MCF 10A (cell line): ENCODE measurements at regions not wholly inside any gene's neighbourhood (a gene's known extent, or its start where the extent isn't known, plus 50 kb on each side); places are given as distances from the start of the nearest gene placed in this dataset.

Source experiments
- BruUV-seq: library from RNA; stranded (reverse); fragments of 400-500 nt; replicated peaks from 2 replicates; lab custom pipeline; 2021; lab: Mats Ljungman, UMichigan
- CTCF ChIA-PET: fragments of 300-600 bp; sonication (Branson Sonifier 250); formaldehyde crosslinking; extraction: SDS; loops from one replicate; lab custom pipeline; 2021; ENCODE audit warnings: antibody characterized with exemption, inconsistent platforms; lab: Yijun Ruan, JAX
- POLR2A ChIA-PET: fragments of 300-600, 350-650 bp; sonication (Branson Sonifier 250); formaldehyde crosslinking; extraction: SDS; loops from one replicate; lab custom pipeline; 2020; ENCODE audit warnings: antibody characterized with exemption, inconsistent platforms; lab: Yijun Ruan, JAX
- DNase-seq: peaks from one replicate; pipeline ENCODE4 v3.0.0-alpha.2; 2018; ENCODE audit not compliant: unreplicated experiment
- H3K27ac Mint-ChIP-seq: one replicate; pipeline ENCODE4 v1.8.0; 2022; ENCODE audit warnings: mild to moderate bottlenecking, low read depth, mixed read lengths; ENCODE audit not compliant: unreplicated experiment
- H3K27me3 Mint-ChIP-seq: one replicate; pipeline ENCODE4 v1.8.0; 2022; ENCODE audit warnings: mixed read lengths; ENCODE audit not compliant: insufficient read depth, unreplicated experiment
- H3K36me3 Mint-ChIP-seq: one replicate; pipeline ENCODE4 v1.8.0; 2022; ENCODE audit warnings: mild to moderate bottlenecking, moderate library complexity, mixed read lengths; ENCODE audit not compliant: insufficient read depth, unreplicated experiment
- H3K4me1 Mint-ChIP-seq: one replicate; pipeline ENCODE4 v1.8.0; 2022; ENCODE audit warnings: mixed read lengths; ENCODE audit not compliant: insufficient read depth, unreplicated experiment
- H3K4me3 Mint-ChIP-seq: one replicate; pipeline ENCODE4 v1.8.0; 2022; ENCODE audit warnings: mild to moderate bottlenecking, moderate library complexity, mixed read lengths; ENCODE audit not compliant: unreplicated experiment
- H3K9me3 Mint-ChIP-seq: one replicate; pipeline ENCODE4 v1.8.0; 2022; ENCODE audit warnings: mixed read lengths; ENCODE audit not compliant: unreplicated experiment
- intact Hi-C: fragments of 100-400 bp; cut with micrococcal nuclease; formaldehyde crosslinking; loops from 2 replicates; pipeline ENCODE4 v1.14.1; 2022
- TF ChIP-seq, protein P1 (sequence below): fragments of 200-600 bp; IDR thresholded peaks from one replicate; pipeline ENCODE4 v1.8.0; 2022; ENCODE audit warnings: antibody characterized with exemption, mild to moderate bottlenecking; ENCODE audit not compliant: unreplicated experiment

- Mint-ChIP-seq H3K4me3 (no peak overlapping the region), H3K9me3 (no peaks in the 10 kb centered on the region), H3K36me3 (no peaks in the 10 kb centered on the region), H3K27ac (no peak overlapping the region), H3K4me1 (peaks cover 7% of the 10 kb centered on the region), H3K27me3 (no peaks in the 10 kb centered on the region)
- intact Hi-C loops, result no loop called here
- DNase-seq, result no peak
- ChIA-PET POLR2A (interaction anchor here (0.6 to 1.1 kb wide), 3 partner anchors 121 to 167 kb away, joined by 3 to 4 read pairs (median 3); no protein-coding TSS in a partner anchor), CTCF (interaction anchor here (0.7 to 2.7 kb wide), 5 partner anchors 10 to 337 kb away, joined by 3 to 13 read pairs (median 4); no protein-coding TSS in a partner anchor)
- TF ChIP-seq, protein P1, sequence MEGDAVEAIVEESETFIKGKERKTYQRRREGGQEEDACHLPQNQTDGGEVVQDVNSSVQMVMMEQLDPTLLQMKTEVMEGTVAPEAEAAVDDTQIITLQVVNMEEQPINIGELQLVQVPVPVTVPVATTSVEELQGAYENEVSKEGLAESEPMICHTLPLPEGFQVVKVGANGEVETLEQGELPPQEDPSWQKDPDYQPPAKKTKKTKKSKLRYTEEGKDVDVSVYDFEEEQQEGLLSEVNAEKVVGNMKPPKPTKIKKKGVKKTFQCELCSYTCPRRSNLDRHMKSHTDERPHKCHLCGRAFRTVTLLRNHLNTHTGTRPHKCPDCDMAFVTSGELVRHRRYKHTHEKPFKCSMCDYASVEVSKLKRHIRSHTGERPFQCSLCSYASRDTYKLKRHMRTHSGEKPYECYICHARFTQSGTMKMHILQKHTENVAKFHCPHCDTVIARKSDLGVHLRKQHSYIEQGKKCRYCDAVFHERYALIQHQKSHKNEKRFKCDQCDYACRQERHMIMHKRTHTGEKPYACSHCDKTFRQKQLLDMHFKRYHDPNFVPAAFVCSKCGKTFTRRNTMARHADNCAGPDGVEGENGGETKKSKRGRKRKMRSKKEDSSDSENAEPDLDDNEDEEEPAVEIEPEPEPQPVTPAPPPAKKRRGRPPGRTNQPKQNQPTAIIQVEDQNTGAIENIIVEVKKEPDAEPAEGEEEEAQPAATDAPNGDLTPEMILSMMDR, result no peak
- BruUV-seq, result no TSS peak
Observed at GRCh38 chr3:43166406-43166805, 60.5 kb upstream of the POMGNT2 start.

GRCh38 chr3:43165786-43166185 is 59.9 kb upstream of the POMGNT2 start:
- Mint-ChIP-seq H3K36me3 (no peaks in the 10 kb centered on the region), H3K4me3 (no peak overlapping the region), H3K27me3 (no peaks in the 10 kb centered on the region), H3K4me1 (peaks cover under 1% of the 10 kb centered on the region), H3K9me3 (no peaks in the 10 kb centered on the region), H3K27ac (no peak overlapping the region)
- ChIA-PET POLR2A (interaction anchor here (0.6 to 1.3 kb wide), 5 partner anchors 94 to 168 kb away, joined by 3 to 5 read pairs (median 3); partner anchors contain the start of gene SNRK), CTCF (interaction anchor here (0.7 to 2.7 kb wide), 5 partner anchors 10 to 337 kb away, joined by 3 to 13 read pairs (median 4); no protein-coding TSS in a partner anchor)
- DNase-seq, result no peak
- intact Hi-C loops, result no loop called here
- TF ChIP-seq, protein P1, result no peak
- BruUV-seq, result no TSS peak

- CTCF ChIA-PET, result interaction anchor here (0.5 to 4.2 kb wide), 7 partner anchors 8 to 338 kb away, joined by 3 to 98 read pairs (median 13); no protein-coding TSS in a partner anchor
- BruUV-seq, result no TSS peak
- intact Hi-C loops, result loop anchor here (2.0 kb wide), 3 partner anchors 51 to 1035 kb away; no protein-coding TSS in a partner anchor
Observed at GRCh38 chr3:43163895-43164493, 58.1 kb upstream of the POMGNT2 start.

More at GRCh38 chr3:43163895-43164493, 58.1 kb upstream of the POMGNT2 start:
- Mint-ChIP-seq H3K36me3 (no peaks in the 10 kb centered on the region), H3K27me3 (no peaks in the 10 kb centered on the region), H3K9me3 (no peaks in the 10 kb centered on the region), H3K4me1 (no peaks in the 10 kb centered on the region), H3K4me3 (no peak overlapping the region), H3K27ac (no peak overlapping the region)
- no peak for DNase-seq
- POLR2A ChIA-PET, result interaction anchor here (0.6 kb wide), 1 partner anchor 308 kb away, joined by 3 read pairs; no protein-coding TSS in a partner anchor
- TF ChIP-seq, protein P1, result no peak
